GM21825 (cell line): ENCODE measurements at regions not wholly inside any gene's neighbourhood (a gene's known extent, or its start where the extent isn't known, plus 50 kb on each side); places are given as distances from the start of the nearest gene placed in this dataset.

Source experiments
- ATAC-seq: cut with Tn5 transposase; IDR thresholded peaks from one replicate; pipeline ENCODE4 v1.9.1; 2021; ENCODE audit warnings: mild to moderate bottlenecking, moderate library complexity; ENCODE audit not compliant: unreplicated experiment

GRCh38 chr13:22211876-22212275 lies 541.0 kb downstream of the FGF9 start:
- ATAC-seq: no peak

DNA sequence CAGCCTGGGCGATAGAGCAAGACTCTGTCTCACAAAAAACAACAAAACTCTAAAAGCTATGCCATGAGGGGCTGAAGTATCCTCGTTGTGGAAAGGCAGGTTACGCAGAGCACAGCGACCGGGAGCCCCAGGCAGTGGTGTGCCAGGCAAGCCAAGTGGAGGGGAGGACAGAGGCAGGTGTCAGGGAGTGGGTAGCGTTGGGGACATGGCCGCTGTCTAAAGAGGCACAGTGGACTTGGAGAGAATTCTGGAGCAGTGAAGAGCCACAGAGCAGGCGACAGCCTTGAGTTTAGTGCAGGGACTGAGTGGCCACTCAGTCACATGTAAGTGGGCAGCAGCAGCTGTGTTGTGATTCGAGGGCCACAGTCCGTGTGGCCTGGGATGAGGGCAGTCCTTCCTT lies 541.7 kb downstream of the FGF9 start:
- ATAC-seq: no peak

GRCh38 chr13:22214184-22214583 lies 543.3 kb downstream of the FGF9 start:
- no peak for ATAC-seq

DNA sequence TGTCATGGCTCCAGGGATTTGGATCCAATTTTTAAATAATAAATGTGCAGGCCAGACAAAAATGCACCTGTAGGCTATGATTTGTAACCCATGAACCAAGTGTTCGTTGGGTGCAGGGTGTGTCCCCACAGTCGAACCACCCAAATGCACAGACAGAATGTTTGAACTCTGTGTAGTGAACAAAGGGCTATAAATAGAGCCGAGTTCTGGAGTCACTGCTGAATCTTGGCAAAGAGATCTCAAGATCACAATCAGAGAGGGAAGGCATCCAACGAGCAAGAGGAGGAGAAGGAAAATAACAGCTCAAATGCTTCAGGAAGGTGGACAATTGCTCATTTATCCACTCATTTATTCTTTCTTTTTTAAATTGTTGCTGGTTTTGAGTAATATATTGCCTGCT lies 547.9 kb downstream of the FGF9 start:
- ATAC-seq: no peak

DNA sequence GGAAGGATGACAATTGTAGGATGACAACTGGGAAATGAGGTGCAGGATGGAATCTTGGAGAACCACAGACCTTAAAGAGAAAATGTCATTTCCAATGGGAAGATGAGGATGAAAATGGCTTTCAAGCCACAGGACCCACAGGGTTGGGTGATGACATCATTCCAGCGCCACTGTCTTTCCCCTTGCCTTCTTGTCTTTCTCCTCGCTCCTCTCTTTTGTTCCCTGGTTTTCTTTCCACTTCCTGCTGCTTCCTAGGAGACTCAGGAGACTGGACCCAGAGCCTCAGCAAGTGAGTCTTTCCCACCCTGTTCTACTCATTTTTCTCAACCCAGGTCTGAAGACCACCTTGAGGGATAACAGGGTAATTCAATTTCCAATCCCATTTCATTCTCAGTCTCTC lies 548.8 kb downstream of the FGF9 start:
- ATAC-seq: no peak

GRCh38 chr13:22220151-22221135 lies 549.6 kb downstream of the FGF9 start:
- ATAC-seq: no peak

DNA sequence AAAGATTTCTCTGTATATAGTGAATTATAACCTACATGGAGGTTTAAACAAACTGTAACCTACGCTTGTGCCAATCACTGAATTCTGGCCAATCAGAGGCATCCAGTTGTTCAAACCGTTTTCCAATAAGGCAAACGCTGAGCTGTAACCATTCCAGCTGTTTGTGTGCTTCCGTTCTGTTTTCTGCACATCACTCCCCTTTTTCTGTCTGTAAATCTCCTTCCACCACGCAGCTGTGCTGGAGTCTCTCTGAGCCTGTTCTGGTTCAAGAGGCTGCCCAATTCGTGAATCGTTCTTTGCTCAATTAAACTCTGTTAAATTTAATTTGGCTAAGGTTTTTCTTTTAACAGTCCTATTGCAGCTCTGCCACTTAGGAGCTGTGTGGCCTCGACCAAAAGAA lies 552.5 kb downstream of the FGF9 start:
- ATAC-seq: no peak

DNA sequence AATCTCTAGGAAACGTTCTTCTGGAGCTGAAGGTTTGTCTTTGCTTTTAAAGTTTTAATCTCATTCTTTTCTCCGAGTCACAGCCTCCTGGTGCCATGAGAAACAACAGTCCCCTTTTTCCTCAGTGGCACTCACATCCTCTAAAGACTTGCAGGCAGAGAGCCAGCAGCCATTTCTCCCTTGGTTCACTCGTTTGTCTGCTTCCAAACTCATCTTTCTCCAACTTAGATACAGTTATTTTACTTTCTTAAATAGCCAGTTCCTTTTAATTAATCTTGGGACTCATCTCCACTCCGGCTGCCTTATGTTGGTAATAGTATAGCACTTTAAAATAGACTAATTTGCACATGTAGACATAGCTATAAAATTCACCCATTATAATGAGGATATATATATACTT lies 555.2 kb downstream of the FGF9 start:
- ATAC-seq: no peak

- ATAC-seq: no peak
Observed at GRCh38 chr13:22227895-22228294, 557.0 kb downstream of the FGF9 start.

- ATAC-seq: no peak
Observed at GRCh38 chr13:22229916-22230315, 559.0 kb downstream of the FGF9 start.

DNA sequence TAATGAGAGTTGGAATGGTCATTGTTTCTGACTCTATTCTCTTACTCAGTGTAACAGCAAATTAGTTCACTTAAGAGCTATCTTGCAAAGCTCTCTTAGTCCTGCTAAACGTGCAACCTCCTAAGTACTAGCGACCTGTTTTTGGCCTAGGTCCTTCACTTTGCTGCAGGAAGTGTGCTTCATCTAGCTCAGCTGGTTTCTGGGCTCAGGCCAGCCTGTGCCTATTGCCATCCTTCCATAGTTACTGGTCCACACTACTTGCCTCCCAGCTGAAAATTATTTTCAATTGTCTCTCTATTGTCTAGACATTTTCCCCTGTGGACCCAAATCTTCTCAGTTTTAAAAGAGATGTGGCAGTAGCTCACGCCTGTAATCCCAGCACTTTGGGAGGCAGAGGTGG lies 561.3 kb downstream of the FGF9 start:
- no peak for ATAC-seq

GRCh38 chr13:22235285-22235949 lies 564.5 kb downstream of the FGF9 start:
- ATAC-seq: no peak

- no peak for ATAC-seq
Observed at GRCh38 chr13:22235950-22236290, 565.0 kb downstream of the FGF9 start.

- ATAC-seq: no peak
Observed at GRCh38 chr13:22238269-22238668, 567.4 kb downstream of the FGF9 start.

DNA sequence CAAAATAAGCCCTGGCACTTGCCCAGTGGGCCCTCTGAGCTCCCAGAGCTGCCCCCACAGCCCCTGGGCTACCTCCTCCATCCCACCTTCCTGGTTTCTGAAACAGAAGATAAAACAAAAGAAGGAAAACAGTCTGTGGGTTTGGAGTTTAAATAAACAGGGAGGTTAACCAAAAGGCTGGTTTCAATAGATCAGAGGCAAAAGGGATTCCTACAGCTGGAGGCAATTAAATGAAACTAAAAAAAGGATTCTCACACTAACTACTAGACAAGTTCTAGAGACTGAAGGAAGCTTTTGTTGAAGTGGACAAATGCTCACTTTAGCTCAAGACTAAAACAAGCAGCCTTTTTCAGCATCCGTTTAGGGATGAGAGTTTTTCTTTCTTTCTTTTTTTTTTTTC lies 569.8 kb downstream of the FGF9 start:
- ATAC-seq: no peak

- no peak for ATAC-seq
Observed at GRCh38 chr13:22243469-22244163, 572.7 kb downstream of the FGF9 start.

DNA sequence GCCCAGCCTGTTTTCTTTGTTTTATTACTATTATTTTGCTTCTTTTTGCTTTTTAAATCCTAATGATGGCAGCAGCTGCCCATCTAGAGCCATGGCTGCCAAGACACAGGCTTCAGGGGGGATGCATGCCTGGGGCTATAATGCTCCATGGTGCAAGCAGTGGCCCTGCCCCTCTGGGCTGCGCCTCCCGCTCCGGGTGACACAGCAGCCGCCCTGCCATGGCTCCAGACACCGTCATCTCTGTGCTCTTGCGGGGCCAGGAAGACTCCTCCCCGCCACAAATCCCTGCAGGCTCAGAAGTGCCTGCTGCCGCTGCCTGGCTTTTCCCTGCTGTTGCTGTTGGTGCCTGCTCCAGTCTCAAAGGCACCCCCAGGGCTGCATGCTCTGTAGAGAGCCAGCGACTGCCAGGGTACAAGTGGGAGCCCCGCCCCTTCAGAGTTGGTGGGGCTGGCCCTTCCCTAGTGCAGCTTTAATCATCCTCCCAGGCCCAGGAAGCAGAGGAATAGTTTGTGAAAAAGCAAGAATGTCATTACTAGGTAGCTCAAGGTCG lies 581.5 kb downstream of the FGF9 start:
- no peak for ATAC-seq

GRCh38 chr13:22253107-22253506 lies 582.2 kb downstream of the FGF9 start:
- ATAC-seq: no peak

DNA sequence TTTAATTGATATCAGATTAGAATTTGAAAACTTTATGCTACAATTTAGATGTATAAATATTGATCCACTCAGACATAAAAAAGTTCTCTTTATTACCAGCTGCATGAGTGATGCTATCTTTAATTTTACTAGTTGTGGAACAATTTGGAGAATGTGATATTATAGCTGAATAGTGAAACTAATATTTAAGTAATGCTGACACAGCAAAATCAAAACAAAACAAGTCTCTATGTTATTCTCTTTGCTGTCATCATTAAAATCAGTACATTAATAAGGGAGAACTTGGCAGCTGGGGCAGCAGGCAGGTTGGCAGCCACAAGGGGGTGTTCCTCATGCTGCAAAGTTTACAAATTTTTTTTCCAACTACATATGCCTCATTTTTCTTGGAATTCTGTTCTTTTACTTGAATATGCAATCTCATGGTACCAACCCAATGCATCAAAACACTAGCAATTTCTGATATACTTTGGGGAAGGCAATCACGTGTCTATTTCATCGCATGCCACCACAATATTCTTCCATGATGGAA lies 585.3 kb downstream of the FGF9 start:
- no peak for ATAC-seq

- ATAC-seq: no peak
Observed at GRCh38 chr13:22262001-22262885, 591.4 kb downstream of the FGF9 start.
